H1 (cell line): ENCODE measurements at regions not wholly inside any gene's neighbourhood (a gene's known extent, or its start where the extent isn't known, plus 50 kb on each side); places are given as distances from the start of the nearest gene placed in this dataset.

Experiments used
- CTCF ChIA-PET: fragments of 300-600 bp; sonication (Branson Sonifier 250); formaldehyde crosslinking; loops from one replicate; lab custom pipeline; 2021; ENCODE audit not compliant: partially characterized antibody; lab: Charles Lee
- POLR2A ChIA-PET: fragments of 300-600 bp; sonication (Branson Sonifier 250); formaldehyde crosslinking; loops from one replicate; lab custom pipeline; 2021; ENCODE audit warnings: inconsistent platforms; ENCODE audit not compliant: partially characterized antibody; lab: Charles Lee
- DNase-seq, 2 experiments: peaks; one replicate each; pipeline versions ENCODE4 v3.0.0 to v3.0.0-alpha.2; 2010 to 2022; ENCODE audit warnings: low spot score in 2 of 2, low read depth in 1 of 2, mixed read lengths in 1 of 2
- FAIRE-seq: peaks from 2 replicates; lab custom pipeline; 2011; peaks lifted over from hg19 to GRCh38; lab: Jason Lieb, UNC
- H2AFZ ChIP-seq: 2 replicates; pipeline ENCODE4 v1.8.1; 2012; ENCODE audit warnings: low read length, inconsistent platforms
- H2AK5ac ChIP-seq: 2 replicates; pipeline ENCODE4 v1.6.1; 2013; ENCODE audit warnings: low read depth, low read length
- H2BK120ac ChIP-seq: replicated peaks from 2 replicates; pipeline ENCODE3; 2013; ENCODE audit warnings: low read depth, low read length, inconsistent platforms
- H2BK12ac ChIP-seq: 2 replicates; pipeline ENCODE4 v1.6.1; 2013; ENCODE audit warnings: low read depth, low read length
- H2BK15ac ChIP-seq: 2 replicates; pipeline ENCODE4 v1.6.1; 2013; ENCODE audit warnings: low read length
- H2BK20ac ChIP-seq: 2 replicates; pipeline ENCODE4 v1.6.1; 2013; ENCODE audit warnings: low read length
- H2BK5ac ChIP-seq: 2 replicates; pipeline ENCODE4 v1.6.1; 2013; ENCODE audit warnings: low read depth, low read length
- H3K14ac ChIP-seq: 2 replicates; pipeline ENCODE4 v1.6.1; 2013; ENCODE audit warnings: inconsistent platforms; ENCODE audit not compliant: insufficient read length
- H3K18ac ChIP-seq: 2 replicates; pipeline ENCODE4 v1.6.1; 2013; ENCODE audit warnings: low read length; ENCODE audit errors: extremely low read depth
- H3K23ac ChIP-seq: 2 replicates; pipeline ENCODE4 v1.6.1; 2013; ENCODE audit warnings: inconsistent platforms; ENCODE audit not compliant: insufficient read length
- H3K23me2 ChIP-seq: 2 replicates; pipeline ENCODE4 v1.6.1; 2013; ENCODE audit warnings: low read depth, low read length
- H3K27ac ChIP-seq: 2 replicates; pipeline ENCODE4 v1.6.1; 2011; ENCODE audit warnings: low read depth, low read length, inconsistent platforms
- H3K27me3 ChIP-seq, 4 experiments: replicated peaks in 1 of 4; 1 replicate in 1 of 4; 2 replicates in 3 of 4; pipeline versions ENCODE4 v1.6.1 to v1.8.1; 2011 to 2013; ENCODE audit warnings: low read length in 3 of 4, mild to moderate bottlenecking in 3 of 4, inconsistent platforms in 2 of 4, mixed read lengths in 2 of 4, moderate library complexity in 1 of 4; ENCODE audit not compliant: control insufficient read depth in 3 of 4, insufficient read depth in 3 of 4; ENCODE audit errors: extremely low read depth in 1 of 4
- H3K36me3 ChIP-seq, 4 experiments: 2 replicates each; pipeline versions ENCODE4 v1.6.1 to v1.8.1; 2011 to 2013; ENCODE audit warnings: mild to moderate bottlenecking in 4 of 4, low read length in 3 of 4, moderate library complexity in 2 of 4, control low read depth in 1 of 4, inconsistent platforms in 1 of 4; ENCODE audit not compliant: insufficient read depth in 4 of 4, control insufficient read depth in 2 of 4
- H3K4ac ChIP-seq: replicated peaks from 2 replicates; pipeline ENCODE3; 2013; ENCODE audit warnings: low read length, low read depth, mixed read lengths, inconsistent platforms; ENCODE audit not compliant: insufficient read length
- H3K4me1 ChIP-seq, 4 experiments: replicated peaks in 1 of 4; 1 replicate in 1 of 4; 2 replicates in 3 of 4; pipeline versions ENCODE4 v1.6.1 to v1.8.1; 2011 to 2013; ENCODE audit warnings: low read length in 3 of 4, inconsistent platforms in 2 of 4, mixed read lengths in 1 of 4; ENCODE audit not compliant: insufficient read depth in 4 of 4, control insufficient read depth in 3 of 4
- H3K4me2 ChIP-seq, 2 experiments: 2 replicates each; pipeline versions ENCODE4 v1.6.1 to v1.8.1; 2011 to 2013; ENCODE audit warnings: low read depth in 2 of 2, low read length in 2 of 2, control low read depth in 1 of 2, inconsistent platforms in 1 of 2, mild to moderate bottlenecking in 1 of 2; ENCODE audit not compliant: insufficient read depth in 1 of 2
- H3K4me3 ChIP-seq, 4 experiments: fragments of 200-600, 300-600 bp in 1 of 4; sonication (generic), shearing (Covaris generic), sonication (Bioruptor Twin) in 1 of 4; 2 replicates each; pipeline versions ENCODE4 v1.5.1 to v1.8.1; 2011 to 2016; ENCODE audit warnings: low read length in 4 of 4, low read depth in 3 of 4, control low read depth in 2 of 4, inconsistent platforms in 2 of 4, mild to moderate bottlenecking in 2 of 4, mixed read lengths in 1 of 4, moderate library complexity in 1 of 4; ENCODE audit not compliant: insufficient read depth in 2 of 4; ENCODE audit errors: extremely low read depth in 1 of 4
- H3K56ac ChIP-seq: replicated peaks from 2 replicates; pipeline ENCODE3; 2013; ENCODE audit warnings: low read depth, mild to moderate bottlenecking, mixed read lengths, low read length, inconsistent platforms; ENCODE audit not compliant: insufficient read length
- H3K79me1 ChIP-seq: 2 replicates; pipeline ENCODE4 v1.6.1; 2013; ENCODE audit warnings: low read depth, low read length, control low read depth
- H3K79me2 ChIP-seq, 2 experiments: 2 replicates each; pipeline versions ENCODE4 v1.6.1 to v1.8.1; 2012 to 2013; ENCODE audit warnings: low read length in 2 of 2, mild to moderate bottlenecking in 2 of 2, inconsistent platforms in 1 of 2; ENCODE audit not compliant: insufficient read depth in 2 of 2, control insufficient read depth in 1 of 2
- H3K9ac ChIP-seq, 4 experiments: replicated peaks in 1 of 4; 1 replicate in 1 of 4; 2 replicates in 3 of 4; pipeline versions ENCODE4 v1.6.1 to v1.8.1; 2011 to 2013; ENCODE audit warnings: low read depth in 3 of 4, low read length in 3 of 4, control low read depth in 2 of 4, mild to moderate bottlenecking in 2 of 4, moderate library complexity in 2 of 4, inconsistent platforms in 1 of 4; ENCODE audit errors: extremely low read depth in 1 of 4
- H3K9me3 ChIP-seq, 2 experiments: 2 replicates each; pipeline versions ENCODE4 v1.6.1 to v1.8.1; 2012 to 2013; ENCODE audit warnings: mild to moderate bottlenecking in 2 of 2, moderate library complexity in 2 of 2, control low read depth in 1 of 2, inconsistent platforms in 1 of 2, low read depth in 1 of 2, low read length in 1 of 2, mixed read lengths in 1 of 2; ENCODE audit not compliant: insufficient read depth in 2 of 2
- H4K20me1 ChIP-seq, 2 experiments: replicated peaks in 1 of 2; 2 replicates each; pipeline versions ENCODE3 to v1.8.1; 2011 to 2013; ENCODE audit warnings: inconsistent platforms in 2 of 2, low read length in 2 of 2, mild to moderate bottlenecking in 1 of 2; ENCODE audit not compliant: insufficient read depth in 2 of 2, control insufficient read depth in 1 of 2
- H4K5ac ChIP-seq: 2 replicates; pipeline ENCODE4 v1.6.1; 2013; ENCODE audit warnings: low read length, low read depth, mixed read lengths, inconsistent platforms; ENCODE audit not compliant: insufficient read length
- H4K8ac ChIP-seq: 2 replicates; pipeline ENCODE4 v1.8.0; 2013; ENCODE audit warnings: mild to moderate bottlenecking, moderate library complexity, low read length, inconsistent platforms; ENCODE audit not compliant: insufficient read depth; ENCODE audit errors: extremely low read depth
- H4K91ac ChIP-seq: replicated peaks from 2 replicates; pipeline ENCODE3; 2013; ENCODE audit warnings: low read length, mixed read lengths, inconsistent platforms; ENCODE audit not compliant: insufficient read length
- NANOG ChIP-seq: IDR thresholded peaks from 2 replicates; pipeline ENCODE4 v1.6.1; 2011; ENCODE audit warnings: low read length, low read depth, mild to moderate bottlenecking, inconsistent platforms; ENCODE audit not compliant: insufficient read depth, poor library complexity, severe bottlenecking
- WGBS, 2 experiments: shearing (Covaris generic) in 1 of 2; methylation state at CpG; one replicate each; pipeline versions ENCODE4 v1.1.6 to v1.1.7; 2013 to 2015; ENCODE audit warnings: low lambda C conversion rate in 2 of 2, mixed read lengths in 2 of 2, inconsistent platforms in 1 of 2, low coverage in 1 of 2, missing lambda C conversion rate in 1 of 2; ENCODE audit not compliant: insufficient replicate concordance in 2 of 2, insufficient coverage in 1 of 2, insufficient read length in 1 of 2; ENCODE audit errors: extremely low coverage in 1 of 2, missing lambda C conversion rate in 1 of 2; 5-methylcytosine and 5-hydroxymethylcytosine counted together

DNA sequence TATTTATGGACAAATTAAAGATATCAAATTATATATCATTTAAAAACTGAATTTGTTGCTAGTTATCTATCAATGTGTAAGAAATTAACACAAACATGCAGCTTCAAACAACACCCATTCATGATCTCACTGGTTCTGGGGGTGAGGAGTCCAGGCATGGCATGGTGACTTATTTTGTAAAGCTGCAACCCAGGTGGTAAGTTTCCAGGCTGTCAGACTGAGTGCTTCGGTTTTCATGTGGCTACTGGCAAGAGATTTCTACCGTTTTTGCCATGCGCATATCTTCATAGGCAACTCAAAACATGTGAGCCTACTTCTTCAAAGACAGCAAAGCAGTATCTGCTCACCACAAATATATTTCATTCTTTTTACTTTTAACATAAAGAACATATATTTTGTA is 364.3 kb upstream of the BCHE start:
- FAIRE-seq (no peak), DNase-seq (no peak)
- no peak for TF ChIP-seq NANOG

More for the DNA sequence above, 364.3 kb upstream of the BCHE start:
- H4K8ac ChIP-seq = no peak overlapping the region
- no peak overlapping the region for H2BK20ac ChIP-seq
- no peaks in the 10 kb centered on the region for H4K20me1 ChIP-seq
- no peak overlapping the region for H2AK5ac ChIP-seq
- no peaks in the 10 kb centered on the region for H3K79me2 ChIP-seq
- H3K4me2 ChIP-seq = no peak overlapping the region
- no peaks in the 10 kb centered on the region for H3K36me3 ChIP-seq
- H3K27me3 ChIP-seq = no peaks in the 10 kb centered on the region
- H4K91ac ChIP-seq = no peak overlapping the region
- no peak overlapping the region for H2BK12ac ChIP-seq
- no peaks in the 10 kb centered on the region for H3K9me3 ChIP-seq
- 79% methylated on average over 3 of the region's 3 CpGs; no CpG with 5 or more reads in 1 of the 2 experiments for WGBS, 2 experiments
- H3K23me2 ChIP-seq = no peaks in the 10 kb centered on the region
- no peaks in the 10 kb centered on the region for H3K4me1 ChIP-seq
- H3K79me1 ChIP-seq = no peaks in the 10 kb centered on the region
- H3K56ac ChIP-seq = no peak overlapping the region
- no peak overlapping the region for H3K18ac ChIP-seq
- no peak overlapping the region for H3K4me3 ChIP-seq
- ChIA-PET POLR2A (no interaction called here), CTCF (no interaction called here)
- H3K14ac ChIP-seq = no peak overlapping the region
- no peak overlapping the region for H3K27ac ChIP-seq
- no peak overlapping the region for H3K23ac ChIP-seq
- H3K9ac ChIP-seq = no peak overlapping the region
- no peak overlapping the region for H2AFZ ChIP-seq
- no peak overlapping the region for H4K5ac ChIP-seq
- no peak overlapping the region for H2BK15ac ChIP-seq
- no peak overlapping the region for H2BK5ac ChIP-seq
- no peak overlapping the region for H2BK120ac ChIP-seq
- H3K4ac ChIP-seq = no peak overlapping the region
